HCEC 1CT (cell line): ENCODE measurements at regions not wholly inside any gene's neighbourhood (a gene's known extent, or its start where the extent isn't known, plus 50 kb on each side); places are given as distances from the start of the nearest gene placed in this dataset.
"Not testable (repeated sequence)": the region's sequence is repeated elsewhere in the genome, so short reads cannot be mapped to it uniquely, and the experiment has no call there.

ENCODE experiments used
- DNase-seq: peaks from one replicate; pipeline ENCODE4 v3.0.0-alpha.2; 2017

- DNase-seq = no peak
Observed at GRCh38 chr14:61160798-61161197, 120.3 kb downstream of the TMEM30B start.

GRCh38 chr14:61154641-61155040 is 126.5 kb downstream of the TMEM30B start:
- DNase-seq = no peak

DNA sequence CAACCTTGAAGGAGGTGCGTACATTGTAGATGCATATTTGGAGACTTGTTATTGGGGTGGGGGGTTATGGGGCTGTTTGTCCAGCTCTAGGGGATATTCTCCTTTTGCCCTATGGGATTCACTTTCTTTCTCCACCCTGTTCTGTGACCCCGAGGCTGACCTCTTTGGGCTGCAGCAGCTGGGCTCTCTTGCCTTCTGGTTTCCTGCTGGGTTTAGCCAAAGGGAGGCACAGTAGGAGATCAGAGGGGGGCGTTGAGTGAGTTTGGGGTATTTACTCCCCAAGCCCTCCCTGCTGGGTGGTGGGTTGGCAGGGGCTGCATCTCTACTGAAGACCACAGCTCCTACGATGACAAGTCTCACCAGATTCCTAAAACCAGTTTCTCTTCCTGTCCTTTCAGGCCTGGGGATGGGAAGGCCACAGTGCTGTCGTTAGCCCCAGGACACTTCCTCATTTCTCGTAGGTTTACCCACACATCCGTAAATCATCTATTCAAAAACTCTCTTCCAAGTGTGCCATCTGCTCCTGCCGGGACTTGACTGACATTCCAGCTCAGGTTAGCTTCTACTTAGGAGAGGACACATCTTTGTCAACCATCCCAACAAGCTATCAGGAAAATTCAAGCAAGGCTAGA is 127.1 kb downstream of the TMEM30B start:
- DNase-seq = no peak

DNA sequence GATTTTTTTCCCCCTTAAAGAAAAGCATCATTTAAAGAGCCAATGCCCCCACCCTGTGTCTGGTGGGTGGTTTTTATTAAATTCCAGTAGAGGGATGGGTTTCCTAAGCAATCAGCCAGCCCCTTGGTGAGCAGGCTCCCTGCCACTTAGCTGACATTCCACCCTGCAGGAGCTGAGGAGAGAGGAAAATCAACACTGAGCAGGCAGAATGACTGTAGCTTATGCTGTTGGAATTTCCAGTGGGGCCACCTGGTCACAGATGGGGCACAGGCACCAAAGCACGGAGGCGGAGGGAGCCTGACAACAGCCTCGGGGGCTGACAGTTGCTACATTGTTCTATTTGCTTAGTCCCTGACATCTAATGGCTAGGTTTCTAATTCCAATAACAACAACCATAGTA is 127.7 kb downstream of the TMEM30B start:
- no peak for DNase-seq

GRCh38 chr14:61152851-61153364 is 128.2 kb downstream of the TMEM30B start:
- DNase-seq = no peak

DNA sequence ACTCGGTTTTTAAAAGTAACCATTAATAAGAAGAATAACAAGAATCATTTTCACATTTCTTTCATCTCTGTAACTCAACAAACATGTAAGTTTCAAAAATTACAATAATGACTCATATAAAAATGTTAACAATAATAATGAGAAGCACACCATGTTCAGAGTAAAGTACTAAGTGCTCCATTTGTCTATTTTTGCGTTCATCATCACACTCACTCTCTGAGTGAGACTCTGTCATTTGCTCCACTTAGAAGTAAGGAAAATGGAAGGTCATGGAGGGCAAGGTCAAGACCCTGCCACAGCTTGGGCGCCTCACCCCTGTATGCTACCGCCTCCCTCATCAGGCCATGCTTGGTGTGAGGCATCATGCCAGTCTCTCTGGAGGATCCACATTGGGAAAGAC is 129.9 kb downstream of the TMEM30B start:
- DNase-seq = peak; percentile 67

DNA sequence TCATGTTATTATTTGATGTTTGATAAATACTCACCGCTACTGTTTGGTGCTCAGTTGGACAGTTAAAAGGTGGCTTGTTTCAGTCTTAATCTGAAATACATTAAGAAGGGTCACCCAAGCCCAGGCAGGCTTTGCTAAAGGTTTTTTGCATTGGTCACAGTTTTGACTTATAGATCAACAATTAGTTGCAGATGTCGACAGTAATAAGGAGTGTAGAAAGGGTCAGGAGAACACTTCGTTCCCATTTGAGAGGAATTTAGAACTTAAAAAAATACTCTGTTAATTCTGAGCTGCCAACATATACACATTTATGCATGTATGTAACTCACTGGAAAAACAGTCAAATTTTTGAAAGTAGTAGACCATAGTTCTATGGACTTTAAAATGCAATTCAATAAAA is 130.3 kb downstream of the TMEM30B start:
- DNase-seq = peak; percentile 75

- no peak for DNase-seq
Observed at GRCh38 chr14:61149896-61150295, 131.2 kb downstream of the TMEM30B start.

GRCh38 chr14:61148742-61149350 is 132.3 kb downstream of the TMEM30B start:
- no peak for DNase-seq

- peak; percentile 90 for DNase-seq
Observed at GRCh38 chr14:61147831-61148549, 133.1 kb downstream of the TMEM30B start.

GRCh38 chr14:61147381-61147821 is 133.7 kb downstream of the TMEM30B start:
- DNase-seq = peak; percentile 62

- DNase-seq = no peak
Observed at GRCh38 chr14:61146899-61147298, 134.2 kb downstream of the TMEM30B start.

GRCh38 chr14:61145903-61146481 is 135.1 kb downstream of the TMEM30B start:
- peak; percentile 76 for DNase-seq

- peak; percentile 98 for DNase-seq
Observed at GRCh38 chr14:61145034-61145902, 135.9 kb downstream of the TMEM30B start.

- DNase-seq = not testable (repeated sequence)
Observed at GRCh38 chr14:61144117-61145033, 136.8 kb downstream of the TMEM30B start.

DNA sequence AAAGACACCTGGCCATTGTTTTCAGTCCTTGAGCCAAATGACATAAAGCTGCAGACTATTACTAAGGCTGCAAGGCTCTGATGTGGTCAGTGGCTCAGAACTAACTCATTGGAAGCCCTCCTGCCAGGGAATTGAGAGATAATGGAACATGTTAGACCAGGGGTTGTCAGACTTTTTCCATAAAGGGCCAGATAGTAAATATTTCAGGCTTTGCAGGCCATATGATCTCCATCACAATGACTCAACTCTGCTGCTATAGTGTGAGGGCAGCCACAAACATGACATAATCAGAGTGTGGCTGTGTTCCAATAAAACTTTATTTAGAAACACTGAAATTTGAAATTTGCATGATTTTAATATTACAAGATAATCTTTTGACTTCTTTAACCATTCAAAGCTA is 140.3 kb downstream of the TMEM30B start:
- DNase-seq = peak; percentile 87

DNA sequence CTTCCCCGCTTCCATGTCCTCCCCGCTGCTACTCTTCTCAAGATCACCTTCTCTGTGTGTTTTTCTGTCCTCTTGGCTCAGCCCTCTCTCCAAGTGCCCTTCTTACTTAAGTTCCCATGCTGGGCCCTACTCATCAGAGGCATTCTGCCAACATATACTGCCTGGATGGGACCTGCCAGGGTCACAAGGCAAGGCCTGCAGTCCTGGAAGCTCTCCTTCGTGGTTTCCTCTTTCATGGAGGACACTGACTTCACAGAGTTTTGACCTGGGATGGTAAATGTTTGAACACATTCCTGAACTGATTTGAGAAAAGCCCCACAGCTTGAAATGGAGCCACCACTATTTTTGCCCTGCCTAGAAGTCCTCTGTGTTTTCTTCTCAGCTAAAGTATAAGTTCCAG is 140.9 kb downstream of the TMEM30B start:
- peak; percentile 23 for DNase-seq

DNA sequence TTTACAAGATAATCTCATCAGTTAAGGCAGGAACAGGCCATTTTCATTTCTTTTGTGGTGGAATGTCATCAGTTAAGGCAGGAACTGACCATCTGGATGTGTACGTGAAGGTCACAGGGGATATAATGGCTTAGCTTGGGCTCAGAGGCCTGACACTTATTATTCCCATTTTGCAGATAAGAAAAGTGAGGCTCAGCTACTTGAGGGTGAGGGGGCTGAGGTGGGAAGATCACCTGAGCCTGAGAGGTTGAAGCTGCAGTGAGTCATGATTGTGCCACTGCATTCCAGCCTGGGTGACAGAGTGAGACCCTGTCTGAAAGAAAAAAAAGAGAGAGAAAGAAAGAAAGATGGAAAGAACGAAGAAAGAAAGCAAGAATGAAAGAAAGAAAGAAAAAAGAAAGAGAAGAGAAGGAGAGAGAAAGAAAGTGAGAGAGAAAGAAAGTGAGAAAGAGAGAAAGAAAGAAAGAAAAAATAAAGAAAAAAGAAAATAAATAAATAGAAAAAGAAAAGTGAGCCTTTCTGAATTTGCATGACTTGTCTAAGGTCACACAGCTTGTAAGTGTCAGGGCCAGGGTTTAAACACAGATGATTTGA is 142.0 kb downstream of the TMEM30B start:
- DNase-seq = no peak

DNA sequence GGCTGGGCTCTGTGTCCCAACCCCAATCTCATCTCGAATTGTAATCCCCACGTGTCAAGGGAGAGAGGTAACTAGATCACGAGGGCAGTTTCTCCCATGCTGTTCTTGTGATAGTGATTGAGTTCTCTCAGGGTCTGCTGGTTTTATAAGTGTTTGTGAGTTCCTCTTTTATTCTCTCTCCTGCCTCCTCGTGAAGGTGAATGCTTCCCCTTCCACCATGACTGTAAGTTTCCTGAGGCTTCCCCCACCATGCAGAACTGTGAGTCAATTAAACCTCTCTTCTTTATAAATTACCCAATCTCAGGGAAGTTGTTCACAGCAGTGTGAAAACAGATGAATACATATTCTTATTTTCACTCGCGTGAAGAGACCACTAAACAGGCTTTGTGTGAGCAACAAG is 148.2 kb downstream of the TMEM30B start:
- DNase-seq = no peak

DNA sequence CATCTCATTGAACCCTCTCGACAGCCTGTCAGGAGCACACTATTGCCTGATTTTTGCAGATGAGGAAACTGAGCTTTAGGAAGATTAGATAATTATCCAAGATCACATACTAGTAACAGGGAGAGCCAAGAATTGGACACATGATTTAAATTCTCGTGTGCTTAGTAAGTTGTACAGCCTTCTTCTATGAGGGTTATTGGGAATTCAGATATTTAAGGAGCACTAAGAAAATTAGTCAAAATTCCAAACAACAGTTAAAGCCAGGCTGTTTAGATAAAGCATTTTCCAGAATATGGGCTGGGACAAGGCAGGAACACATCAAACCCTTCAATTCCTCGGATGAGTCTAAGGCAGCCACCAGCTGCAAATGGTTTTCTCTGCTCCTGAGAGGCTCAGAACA is 148.8 kb downstream of the TMEM30B start:
- DNase-seq = peak; percentile 11
